ENCODE measurements at regions not wholly inside any gene's neighbourhood (a gene's known extent, or its start where the extent isn't known, plus 50 kb on each side); places are given as distances from the start of the nearest gene placed in this dataset.
A peak's percentile ranks its signal among the peaks of the same experiment; 100 is the strongest.
"Not testable (repeated sequence)": the region's sequence is repeated elsewhere in the genome, so short reads cannot be mapped to it uniquely, and the experiment has no call there.

DNA sequence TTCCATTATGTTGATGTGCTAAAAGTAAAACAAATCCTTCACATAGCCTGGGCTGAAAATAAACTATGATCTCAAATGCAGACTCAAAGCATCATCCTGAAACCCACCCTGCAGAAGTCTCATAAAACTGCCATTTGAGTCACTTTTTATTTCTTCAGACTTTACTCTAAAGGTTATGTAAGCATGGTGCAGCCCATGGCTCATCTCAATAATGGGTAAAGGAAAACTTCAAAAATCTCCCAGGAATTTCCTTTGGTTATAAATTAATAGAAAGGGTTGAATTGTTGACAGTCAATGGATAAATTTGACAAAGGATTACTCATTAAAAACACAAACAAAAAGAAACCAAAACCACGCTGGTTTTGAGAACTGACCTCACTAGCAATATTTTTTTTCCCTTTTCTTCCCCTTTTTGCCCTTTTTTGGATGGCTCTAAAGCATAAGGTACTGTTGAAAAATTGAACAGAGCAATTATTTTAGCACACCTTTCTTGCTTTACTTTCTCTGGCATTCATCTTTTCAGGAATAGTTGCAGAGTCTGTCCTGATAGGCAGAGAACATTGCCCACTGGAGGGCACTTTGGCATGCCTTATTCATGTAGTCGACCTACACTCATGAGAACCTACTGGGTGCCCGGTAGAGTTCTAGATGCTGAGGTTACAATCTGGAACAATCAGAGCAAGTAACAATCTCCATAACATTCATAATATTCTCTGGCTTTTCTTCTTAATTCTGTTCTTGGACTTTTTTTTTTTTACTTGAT is 191.4 kb downstream of the TMEM167A start:
- DNase-seq = no peak

DNA sequence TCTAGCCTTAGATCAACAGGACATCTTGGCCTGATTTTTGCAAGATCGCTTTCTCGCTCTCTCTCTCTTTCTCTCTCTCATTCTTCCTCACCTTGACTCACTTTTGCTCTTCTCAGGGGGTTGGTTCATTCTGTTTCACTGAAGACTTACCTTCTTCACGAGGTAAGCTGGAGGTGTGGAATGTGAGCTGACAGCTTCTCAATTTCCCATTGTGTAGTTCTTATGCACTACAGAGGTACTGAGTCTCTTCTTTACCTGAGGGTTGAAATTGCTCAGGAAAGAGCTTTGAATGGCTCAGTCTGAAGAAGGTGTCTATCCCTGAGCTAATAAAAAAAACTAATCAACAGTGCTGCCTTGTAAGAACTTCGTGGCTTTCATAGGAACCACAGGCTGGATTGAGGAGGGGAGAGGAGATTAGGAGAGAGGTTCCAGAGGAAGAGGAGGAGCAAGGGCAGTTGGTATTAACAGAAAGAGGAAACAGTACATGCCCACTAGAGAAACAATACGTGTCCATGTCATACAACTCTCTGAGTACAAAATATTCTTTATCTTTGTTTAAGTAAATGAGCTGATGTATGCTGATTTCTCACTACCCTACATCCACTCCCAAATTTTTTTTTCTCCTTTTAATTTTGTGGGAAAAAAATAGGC is 192.2 kb downstream of the TMEM167A start:
- DNase-seq = no peak

DNA sequence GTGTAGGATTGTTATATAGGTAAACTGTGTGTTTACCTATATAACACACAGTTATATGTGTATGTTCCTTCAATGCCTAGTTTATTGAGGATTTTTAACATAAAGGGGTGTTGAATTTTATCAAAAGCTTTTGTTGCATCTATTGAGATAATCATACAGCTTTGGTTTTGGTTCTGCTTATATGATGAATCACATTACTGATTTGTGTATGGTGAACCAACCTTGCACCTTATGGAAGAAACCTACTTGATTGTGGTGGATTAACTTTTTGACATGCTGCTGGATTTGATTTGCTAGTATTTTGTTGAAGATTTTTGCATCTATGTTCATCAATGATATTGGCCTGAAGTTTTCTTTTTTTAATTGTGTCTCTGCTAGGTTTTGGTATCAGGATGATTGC is 194.9 kb downstream of the TMEM167A start:
- no peak for DNase-seq

DNA sequence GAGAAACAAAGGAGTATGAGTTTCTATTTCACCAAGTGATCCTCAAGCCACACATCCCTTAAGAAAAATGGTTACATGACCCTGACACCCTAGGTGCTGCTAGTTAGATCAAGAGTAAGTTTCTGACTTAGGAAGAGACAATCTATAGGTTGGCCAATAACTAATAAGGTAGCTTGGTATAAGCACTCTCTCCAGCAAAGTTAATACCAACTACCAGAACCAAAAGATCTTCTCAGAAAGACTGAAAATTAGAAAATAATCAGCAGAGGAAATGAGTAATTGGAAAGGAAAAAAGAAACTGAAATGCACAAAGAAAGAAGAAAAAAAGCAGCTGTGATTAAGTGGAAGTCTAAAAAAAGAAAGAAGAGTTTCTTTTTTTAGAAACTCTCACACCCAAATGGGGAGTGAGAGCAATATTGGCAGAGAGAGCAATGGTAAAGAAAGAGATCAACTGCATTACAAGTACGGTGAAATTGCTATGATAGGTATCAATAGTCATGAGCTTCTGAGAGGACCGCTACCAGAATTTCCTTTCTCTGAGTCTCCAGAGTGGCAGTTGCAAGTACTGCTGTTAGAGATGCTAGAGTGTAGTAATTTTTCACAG is 195.5 kb downstream of the TMEM167A start:
- DNase-seq = no peak

DNA sequence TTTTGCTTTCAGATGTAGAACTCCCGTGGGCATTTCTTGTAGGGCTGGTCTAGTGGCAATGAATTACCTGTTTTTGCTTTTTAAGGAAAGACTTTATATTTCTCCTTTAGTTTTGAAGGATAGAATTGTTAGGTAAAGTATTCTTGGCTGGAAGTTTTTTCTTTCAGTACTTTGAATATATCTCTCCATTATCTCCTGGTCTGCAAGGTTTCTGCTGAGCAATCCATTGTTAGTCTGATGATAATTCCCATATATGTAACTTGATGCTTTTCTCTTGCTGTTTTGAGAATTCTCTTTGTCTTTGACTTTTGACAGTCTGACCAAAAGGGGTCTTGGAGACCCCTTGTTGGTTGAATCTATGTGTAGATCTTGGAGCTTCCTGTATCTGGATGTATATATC is 198.1 kb downstream of the TMEM167A start:
- DNase-seq = no peak

DNA sequence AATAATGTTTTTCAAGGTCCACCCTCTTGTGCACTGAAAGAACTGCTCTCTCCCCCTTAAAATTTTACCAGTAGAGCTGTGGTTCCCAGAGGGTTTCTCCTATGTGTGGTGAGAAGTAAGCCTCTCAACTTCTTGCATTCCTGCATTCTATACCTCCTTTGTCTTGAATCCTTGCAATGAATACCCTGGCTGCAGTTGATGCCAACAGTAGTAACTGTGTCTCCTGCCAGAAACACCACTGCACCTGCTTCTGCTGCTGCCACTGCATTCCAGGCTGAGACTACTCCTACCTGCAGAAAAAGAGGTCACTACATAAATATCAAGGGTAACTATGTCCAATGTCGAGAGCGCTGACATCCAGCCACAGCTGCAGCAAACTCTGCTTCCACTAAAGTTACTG is 203.7 kb downstream of the TMEM167A start:
- no peak for DNase-seq

DNA sequence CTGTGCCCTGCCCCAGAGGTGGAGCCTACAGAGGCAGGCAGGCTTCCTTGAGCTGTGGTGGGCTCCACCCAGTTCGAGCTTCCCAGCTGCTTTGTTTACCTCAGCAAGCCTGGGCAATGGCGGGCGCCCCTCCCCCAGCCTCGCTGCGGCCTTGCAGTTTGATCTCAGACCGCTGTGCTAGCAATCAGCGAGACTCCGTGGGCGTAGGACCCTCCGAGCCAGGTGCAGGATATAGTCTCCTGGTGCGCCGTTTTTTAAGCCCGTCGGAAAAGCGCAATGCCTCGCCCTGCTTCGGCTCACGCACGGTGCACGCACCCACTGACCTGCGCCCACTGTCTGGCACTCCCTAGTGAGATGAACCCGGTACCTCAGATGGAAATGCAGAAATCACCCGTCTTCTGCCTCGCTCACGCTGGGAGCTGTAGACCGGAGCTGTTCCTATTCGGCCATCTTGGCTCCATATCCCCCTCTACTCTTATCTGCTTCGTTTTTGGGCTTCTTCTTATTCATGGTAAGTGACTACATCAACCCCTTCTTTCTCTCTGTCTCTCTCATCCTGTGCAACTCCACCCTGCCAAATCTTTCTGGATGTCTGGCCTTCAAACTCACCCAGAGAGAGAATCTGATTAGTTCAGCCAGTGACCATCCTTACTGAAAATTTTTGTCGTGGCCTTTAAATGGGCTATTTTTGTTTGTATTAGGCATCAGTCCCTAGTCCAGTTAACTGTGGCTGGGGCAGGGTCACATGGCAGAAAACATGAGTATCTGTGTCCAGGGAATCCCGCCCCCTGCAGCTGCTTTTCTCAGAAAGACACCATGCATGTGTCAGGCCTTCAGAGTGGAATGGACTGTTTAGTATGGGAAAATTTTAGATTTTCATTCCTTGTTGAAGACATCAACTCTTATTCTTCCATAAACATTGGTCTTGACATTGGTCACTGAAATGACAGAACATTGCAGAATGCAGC is 204.6 kb downstream of the TMEM167A start:
- DNase-seq = not testable (repeated sequence)

DNA sequence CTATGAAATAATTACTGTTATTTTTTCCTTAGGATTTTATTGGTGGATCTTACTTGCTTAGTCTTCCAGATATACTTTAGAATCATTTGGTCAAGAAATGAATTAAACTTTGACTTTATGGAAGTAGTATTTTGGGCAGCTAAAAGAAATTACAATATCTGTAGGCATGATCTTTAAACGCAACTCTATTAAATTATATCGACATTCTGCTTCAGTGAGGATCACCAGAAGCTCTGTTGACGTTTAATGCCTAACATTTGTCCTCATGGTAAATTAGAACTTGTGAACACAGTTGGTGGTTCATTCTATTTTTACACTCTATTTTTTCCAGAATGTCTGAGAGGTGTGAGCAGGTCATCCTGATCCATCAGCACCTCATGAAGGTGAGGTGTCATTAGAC is 211.6 kb downstream of the TMEM167A start:
- no peak for DNase-seq

DNA sequence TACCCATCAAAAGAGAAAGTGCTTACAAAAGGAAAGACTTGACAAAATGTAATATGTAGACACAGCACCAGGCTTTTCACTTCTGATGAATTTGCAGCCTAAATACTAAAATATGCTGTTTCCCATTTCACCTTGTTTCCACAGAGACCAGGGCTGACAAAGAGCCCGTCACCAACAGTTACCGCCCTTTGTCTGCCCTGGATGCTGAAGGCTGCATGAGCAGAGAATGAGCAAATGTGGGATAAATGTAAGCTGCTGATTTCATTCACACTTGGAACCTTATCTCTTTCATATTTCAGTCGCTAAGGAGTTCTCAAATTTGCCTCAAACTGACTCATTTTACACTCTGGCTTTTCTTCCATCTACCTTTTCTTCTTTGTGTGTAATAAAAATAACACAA is 213.9 kb downstream of the TMEM167A start:
- DNase-seq = peak; percentile 54

DNA sequence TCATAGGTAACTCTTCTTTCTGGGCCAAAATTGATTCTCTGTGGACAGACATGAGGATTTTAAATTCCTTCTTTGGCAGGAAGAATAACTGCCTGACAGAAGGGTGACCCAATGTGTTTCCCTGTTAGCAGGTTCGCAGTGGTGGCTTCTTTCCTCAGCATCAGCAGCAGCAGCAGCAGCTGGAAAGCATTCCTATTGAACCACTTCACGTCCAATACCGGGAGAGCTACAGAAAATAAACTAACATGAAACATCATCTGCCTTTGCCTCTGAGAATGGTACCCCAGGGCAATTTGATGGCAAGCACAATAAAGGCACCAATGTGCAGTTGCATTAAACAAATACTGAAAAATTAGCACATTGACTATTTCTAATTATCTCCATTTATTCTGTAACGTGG is 214.5 kb downstream of the TMEM167A start:
- DNase-seq = peak; percentile 34

DNA sequence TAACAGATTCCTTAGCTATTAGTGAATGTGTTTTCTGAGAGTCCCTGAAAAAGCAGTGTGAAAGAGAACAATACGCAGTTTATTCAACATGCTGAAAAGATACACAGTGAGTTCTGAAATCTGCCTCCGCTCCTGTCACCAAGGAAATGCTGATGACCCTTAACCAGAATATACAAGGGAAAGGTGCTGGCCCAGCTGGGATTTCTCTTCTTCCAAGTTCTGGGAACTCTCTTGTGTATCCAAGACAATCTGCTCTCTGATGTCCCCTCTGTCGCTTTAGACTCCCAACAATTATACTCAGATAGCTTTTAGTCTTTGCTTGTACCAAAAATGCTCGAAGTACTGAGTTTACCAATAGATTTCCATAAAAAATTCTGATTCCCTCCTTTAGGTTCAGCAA is 214.9 kb downstream of the TMEM167A start:
- no peak for DNase-seq

DNA sequence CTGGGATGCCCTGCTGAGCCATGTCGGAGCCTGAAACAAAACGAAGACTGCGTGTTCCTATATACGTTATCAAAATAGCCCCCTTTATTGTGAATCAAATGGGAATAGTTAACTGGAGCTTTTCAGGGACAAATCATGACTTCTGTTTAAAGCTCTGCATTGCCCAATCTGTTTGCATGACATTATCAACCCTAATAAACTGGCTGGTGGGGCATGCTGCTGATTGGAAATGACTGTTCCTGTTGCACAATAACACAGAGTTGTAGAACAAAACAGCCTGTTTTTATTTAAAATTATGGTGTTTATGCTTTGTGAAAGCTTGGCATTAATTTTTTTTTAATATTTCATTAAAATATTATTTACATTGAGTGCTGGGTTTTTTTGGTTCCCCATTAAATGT is 215.5 kb downstream of the TMEM167A start:
- DNase-seq = no peak

DNA sequence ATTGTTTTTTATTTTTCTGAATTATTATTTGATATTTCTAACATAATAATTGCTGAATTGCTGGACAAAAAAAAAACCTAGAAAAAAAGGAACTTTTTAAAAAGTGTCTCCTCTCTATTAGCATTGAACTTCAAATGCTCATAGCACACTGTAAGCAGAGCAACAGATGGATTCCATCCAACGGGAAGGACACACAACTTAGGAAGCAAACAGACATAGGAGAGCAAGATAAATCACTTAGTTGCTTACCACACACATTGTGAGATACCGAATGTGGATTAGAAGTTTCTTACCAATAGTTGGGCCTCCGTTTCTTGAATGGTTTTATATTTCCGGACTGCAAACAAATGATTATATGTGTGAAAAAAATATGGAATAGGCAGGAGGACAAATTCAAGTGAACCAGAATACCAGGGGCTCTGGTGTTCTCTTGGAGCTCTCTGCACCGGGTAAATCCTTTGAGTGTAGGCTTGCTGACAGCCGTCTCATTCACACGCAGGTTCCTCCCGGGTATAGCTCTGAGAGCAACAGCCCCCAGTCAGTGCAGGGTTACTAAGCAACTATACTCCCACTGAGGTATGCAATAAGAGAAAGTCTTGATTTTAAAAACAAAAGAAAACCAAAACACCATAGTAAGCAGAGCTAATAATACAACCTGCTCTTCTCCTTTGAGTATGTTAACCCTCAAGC is 217.6 kb downstream of the TMEM167A start:
- DNase-seq = no peak

DNA sequence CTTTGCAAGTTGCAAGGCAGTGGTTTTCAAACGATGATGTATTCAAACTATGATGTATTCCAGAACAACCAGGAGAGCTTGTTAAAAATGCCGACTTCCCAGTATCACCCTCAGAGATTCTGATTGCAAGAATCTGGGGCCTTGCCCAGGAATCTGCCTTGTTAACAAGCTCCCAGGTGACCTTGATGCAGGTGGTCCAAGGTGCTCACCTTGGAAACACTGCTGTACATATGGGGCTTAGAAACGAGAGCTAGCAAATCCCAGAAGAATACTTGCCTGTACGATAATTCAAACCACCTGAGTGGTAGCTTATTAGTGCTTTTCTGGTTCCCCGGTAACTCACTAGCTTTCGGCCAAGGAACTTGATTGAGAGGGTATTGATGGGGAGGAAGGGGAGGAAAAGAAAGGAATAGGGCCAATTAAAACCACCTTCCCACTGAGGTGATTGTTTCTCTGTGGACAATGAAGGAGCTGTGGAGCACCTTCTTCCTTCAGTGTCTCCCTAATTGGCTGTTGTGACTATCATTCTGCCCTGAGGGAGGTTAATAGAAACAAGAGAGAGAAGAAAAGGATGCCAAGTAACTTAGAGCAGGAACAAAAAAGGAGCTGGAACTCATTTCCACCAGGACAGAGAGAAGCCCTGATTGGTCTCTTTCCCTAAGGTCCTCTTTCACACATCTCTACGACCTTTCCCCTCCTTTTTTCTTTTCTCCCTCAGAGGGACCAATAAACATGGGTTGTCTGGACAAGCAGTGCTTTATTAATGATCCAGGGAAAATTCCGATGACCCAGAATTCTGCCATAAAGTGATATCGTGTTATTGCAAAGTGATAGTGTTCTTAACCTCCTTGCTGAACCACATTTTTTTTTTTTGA is 218.8 kb downstream of the TMEM167A start:
- no peak for DNase-seq

DNA sequence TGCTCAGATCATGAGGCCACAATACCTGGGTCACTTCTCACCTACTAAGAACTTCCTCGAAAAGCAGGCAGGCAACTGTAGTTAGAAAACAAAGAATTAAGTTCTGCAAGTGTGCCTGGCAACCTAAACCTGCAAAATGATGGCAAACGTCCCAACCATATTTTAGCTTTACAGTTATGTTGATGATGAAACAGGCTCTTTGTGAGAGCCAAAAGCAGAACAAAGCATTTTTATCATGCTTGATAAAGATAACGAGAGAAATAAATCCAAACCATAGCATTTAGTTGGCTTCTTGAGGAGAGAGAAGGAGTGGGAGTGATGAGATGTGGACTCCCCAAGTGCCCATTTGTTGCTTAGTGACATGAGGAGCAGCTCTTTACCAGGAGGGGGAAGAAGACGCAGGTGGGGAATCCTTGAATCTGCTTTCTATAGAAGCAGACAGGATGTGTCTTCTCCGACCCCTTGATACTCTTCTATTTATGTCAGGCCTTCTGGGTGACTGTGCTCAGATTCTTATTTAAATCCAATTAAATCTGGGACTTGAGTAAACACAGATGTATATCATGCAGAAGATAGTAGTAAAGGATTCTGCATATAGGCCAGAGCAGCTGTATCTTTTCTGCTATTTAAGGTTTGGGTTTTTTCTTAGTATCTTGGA is 221.2 kb downstream of the TMEM167A start:
- DNase-seq = no peak

DNA sequence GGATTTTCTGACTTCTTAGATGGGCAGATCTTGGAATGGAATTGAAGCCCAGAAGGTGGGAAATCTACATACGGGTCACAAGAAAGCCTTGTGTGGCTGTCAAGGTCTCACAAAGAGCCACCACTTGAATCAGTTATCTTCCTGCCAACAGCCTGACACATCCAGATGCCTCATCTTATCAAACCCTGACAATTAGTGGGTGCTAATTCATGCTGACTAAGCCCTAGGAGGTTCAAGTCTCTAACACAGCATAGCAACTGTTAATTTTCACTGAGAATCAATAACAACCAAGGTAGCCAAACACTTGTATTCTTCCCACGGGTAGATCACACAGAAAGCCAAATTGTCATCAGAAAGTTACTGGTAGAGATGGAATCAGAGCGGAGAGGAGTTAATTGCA is 222.2 kb downstream of the TMEM167A start:
- no peak for DNase-seq

DNA sequence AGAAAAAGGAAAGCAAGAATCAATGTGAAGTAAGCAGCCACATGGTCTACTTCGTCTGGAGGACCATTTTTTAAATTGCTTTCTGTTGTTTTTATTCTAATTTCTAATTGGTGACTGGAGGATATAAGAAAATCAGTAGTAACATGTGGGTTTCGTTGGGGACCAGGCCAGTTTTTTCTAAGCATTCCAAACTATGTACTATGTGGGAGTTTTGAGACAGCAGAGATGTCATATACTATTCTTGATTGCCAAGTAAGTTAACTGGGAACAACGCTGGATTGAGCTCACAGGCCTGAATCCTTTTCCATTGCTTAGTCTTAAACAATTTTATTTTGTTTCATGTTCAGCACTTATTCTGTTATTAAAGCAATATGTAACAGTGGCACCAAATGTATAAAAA is 225.7 kb downstream of the TMEM167A start:
- no peak for DNase-seq

DNA sequence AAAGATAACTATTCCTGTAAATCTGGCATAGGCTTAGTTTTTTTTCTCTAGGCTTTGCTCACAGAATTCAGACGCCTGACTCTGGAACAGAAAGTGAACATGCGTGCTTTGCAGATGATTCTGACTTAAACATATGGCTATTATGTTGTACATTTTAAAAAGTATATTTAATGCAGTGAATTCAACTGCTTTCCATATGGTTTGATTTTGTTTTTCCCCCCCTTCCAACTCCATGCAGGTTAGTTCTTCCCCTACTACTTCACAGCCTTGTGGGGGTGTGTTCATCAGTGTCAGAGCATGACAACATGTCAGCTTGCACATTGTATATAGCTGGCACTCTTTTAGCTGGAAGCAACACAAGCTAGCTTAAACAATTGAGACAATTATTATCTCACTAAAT is 226.8 kb downstream of the TMEM167A start:
- DNase-seq = no peak

DNA sequence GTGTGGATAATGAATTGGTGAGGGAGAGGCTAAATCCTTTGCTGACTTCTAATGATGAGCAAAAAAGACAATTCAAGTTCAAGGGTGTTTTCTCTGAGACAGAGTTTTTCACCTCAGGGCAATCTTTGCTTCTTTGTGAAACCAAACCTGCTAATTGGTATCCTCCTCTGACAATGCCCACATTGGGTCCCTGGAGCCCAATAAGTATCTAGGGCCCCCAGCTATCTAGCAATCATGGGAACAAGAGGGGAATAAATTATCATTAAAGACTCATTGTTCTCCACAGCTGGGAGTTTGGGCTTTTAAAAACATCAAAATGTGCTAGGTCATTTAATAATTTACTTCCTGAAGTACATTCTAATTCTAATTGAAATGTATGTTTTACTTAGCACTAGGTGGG is 227.3 kb downstream of the TMEM167A start:
- DNase-seq = no peak

DNA sequence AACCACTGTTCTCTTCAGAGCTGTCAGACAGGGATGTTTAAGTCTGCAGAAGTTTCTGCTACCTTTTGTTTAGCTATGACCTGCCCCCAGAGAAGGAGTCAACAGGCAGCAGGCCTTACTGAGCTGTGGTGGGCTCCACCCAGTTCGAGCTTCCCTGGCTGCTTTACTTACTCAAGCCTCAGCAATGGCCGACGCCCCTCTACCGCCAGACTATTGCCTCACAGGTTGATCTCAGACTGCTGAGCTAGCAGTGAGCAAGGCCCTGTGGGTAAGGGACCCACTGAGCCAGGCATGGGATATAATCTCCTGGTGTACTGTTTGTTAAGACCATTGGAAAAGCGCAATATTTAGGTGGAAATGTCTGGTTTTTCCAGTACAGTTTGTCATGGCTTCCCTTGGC is 229.6 kb downstream of the TMEM167A start:
- DNase-seq = no peak

DNA sequence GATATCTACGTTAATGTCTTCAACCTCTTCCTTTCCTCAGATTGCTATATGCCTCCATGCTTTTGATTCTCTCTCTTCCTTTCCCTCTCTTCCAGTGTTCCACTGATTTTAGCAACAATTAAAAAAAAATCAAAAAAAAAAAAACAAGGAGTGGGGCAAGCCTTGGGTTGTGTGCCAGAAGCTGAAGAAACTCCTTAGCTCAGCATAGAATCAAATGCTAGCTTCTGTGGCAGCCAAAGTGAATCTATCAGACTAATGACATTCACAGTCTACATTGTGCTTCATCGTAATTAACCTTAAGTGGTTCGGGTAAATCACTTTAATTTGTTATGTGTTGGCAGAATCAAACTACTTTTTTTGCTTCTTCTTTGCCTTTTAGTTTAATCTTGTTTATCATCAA is 237.3 kb downstream of the TMEM167A start:
- no peak for DNase-seq
